ENCODE measurements at regions not wholly inside any gene's neighbourhood (a gene's known extent, or its start where the extent isn't known, plus 50 kb on each side); places are given as distances from the start of the nearest gene placed in this dataset.

GRCh38 chr13:67374391-67374790 is 144.3 kb upstream of the PCDH9 start:
- Histone ChIP-seq H2BK120ac (replicated peaks; ENCODE audit: low read depth, low read length) (no peak overlapping the region), H3K4ac (replicated peaks; ENCODE audit: insufficient read length, low read depth, low read length) (no peak overlapping the region), H2AFZ (ENCODE audit: low read length) (no peak overlapping the region), H3K36me3 (ENCODE audit: control insufficient read depth in 2 of 4, insufficient read depth in 4 of 4, low read length in 3 of 4) (no peaks in the 10 kb centered on the region), H3K23ac (ENCODE audit: insufficient read length) (no peak overlapping the region), H2BK5ac (ENCODE audit: low read depth, low read length) (no peak overlapping the region), H2BK20ac (ENCODE audit: low read length) (no peak overlapping the region), H3K27ac (ENCODE audit: low read depth, low read length) (no peak overlapping the region), H3K79me2 (ENCODE audit: control insufficient read depth in 1 of 2, insufficient read depth in 2 of 2, low read length in 2 of 2) (no peaks in the 10 kb centered on the region), H3K4me3 (ENCODE audit: extremely low read depth in 1 of 4, insufficient read depth in 2 of 4, low read depth in 3 of 4, low read length in 4 of 4) (no peak overlapping the region), H3K56ac (replicated peaks; ENCODE audit: insufficient read length, low read depth, low read length) (no peak overlapping the region), H4K20me1 (replicated peaks in 1 of 2; ENCODE audit: control insufficient read depth in 1 of 2, insufficient read depth in 2 of 2, low read length in 2 of 2) (no peaks in the 10 kb centered on the region), H3K23me2 (ENCODE audit: low read depth, low read length) (no peaks in the 10 kb centered on the region), H3K4me1 (replicated peaks in 1 of 4; ENCODE audit: control insufficient read depth in 3 of 4, insufficient read depth in 4 of 4, low read length in 3 of 4) (0 out of 7 replicates have a peak, but pooled peaks cover 0 to 2% (median 0%) of the 10 kb centered on the region in 4 experiments), H4K8ac (ENCODE audit: extremely low read depth, insufficient read depth, low read length) (no peak overlapping the region), H3K4me2 (ENCODE audit: insufficient read depth in 1 of 2, low read depth in 2 of 2, low read length in 2 of 2) (no peak overlapping the region), H3K9ac (replicated peaks in 1 of 4; ENCODE audit: extremely low read depth in 1 of 4, low read depth in 3 of 4, low read length in 3 of 4) (no peak overlapping the region), H3K27me3 (replicated peaks in 1 of 4; ENCODE audit: control insufficient read depth in 3 of 4, extremely low read depth in 1 of 4, insufficient read depth in 3 of 4, low read length in 3 of 4) (no peaks in the 10 kb centered on the region), H3K18ac (ENCODE audit: extremely low read depth, low read length) (no peak overlapping the region), H3K9me3 (ENCODE audit: insufficient read depth in 2 of 2, low read depth in 1 of 2, low read length in 1 of 2) (no peaks in the 10 kb centered on the region), H2AK5ac (ENCODE audit: low read depth, low read length) (no peak overlapping the region), H2BK15ac (ENCODE audit: low read length) (no peak overlapping the region), H3K14ac (ENCODE audit: insufficient read length) (no peak overlapping the region), H4K5ac (ENCODE audit: insufficient read length, low read depth, low read length) (no peak overlapping the region), H2BK12ac (ENCODE audit: low read depth, low read length) (no peak overlapping the region), H4K91ac (replicated peaks; ENCODE audit: insufficient read length, low read length) (no peak overlapping the region), H3K79me1 (ENCODE audit: low read depth, low read length) (no peaks in the 10 kb centered on the region)
- DNase-seq (ENCODE audit: low read depth in 1 of 2, low spot score in 2 of 2) = no peak
- 100% methylated on average over 1 of the region's 1 CpG; no CpG with 5 or more reads in 1 of the 2 experiments for WGBS, 2 experiments (ENCODE audit: extremely low coverage in 1 of 2, insufficient coverage in 1 of 2, insufficient read length in 1 of 2, insufficient replicate concordance in 2 of 2, low coverage in 1 of 2, low lambda C conversion rate in 2 of 2, missing lambda C conversion rate in 1 of 2)
- ChIA-PET POLR2A (ENCODE audit: partially characterized antibody) (no interaction called here), CTCF (ENCODE audit: partially characterized antibody) (no interaction called here)
- TF ChIP-seq SAP30 (IDR thresholded peaks at IDR 0.05; ENCODE audit: insufficient read depth, insufficient replicate concordance, low read length) = no peak
- TF ChIP-seq ASH2L (IDR thresholded peaks at IDR 0.05; ENCODE audit: low read length) = no peak
- TF ChIP-seq CBX5 (IDR thresholded peaks at IDR 0.05; ENCODE audit: low read depth, low read length) = no peak
- no peak for TF ChIP-seq TAF7 (optimal IDR thresholded peaks at IDR 0.05; ENCODE audit: borderline replicate concordance, low read depth, low read length)
- no peak for FAIRE-seq

All from H1 (cell line).